GM18519 (cell line): ENCODE measurements at regions not wholly inside any gene's neighbourhood (a gene's known extent, or its start where the extent isn't known, plus 50 kb on each side); places are given as distances from the start of the nearest gene placed in this dataset.

Source experiments
- ATAC-seq: cut with Tn5 transposase; IDR thresholded peaks from one replicate; pipeline ENCODE4 v1.9.1; 2021; ENCODE audit warnings: mild to moderate bottlenecking, moderate library complexity; ENCODE audit not compliant: unreplicated experiment, low FRiP score

DNA sequence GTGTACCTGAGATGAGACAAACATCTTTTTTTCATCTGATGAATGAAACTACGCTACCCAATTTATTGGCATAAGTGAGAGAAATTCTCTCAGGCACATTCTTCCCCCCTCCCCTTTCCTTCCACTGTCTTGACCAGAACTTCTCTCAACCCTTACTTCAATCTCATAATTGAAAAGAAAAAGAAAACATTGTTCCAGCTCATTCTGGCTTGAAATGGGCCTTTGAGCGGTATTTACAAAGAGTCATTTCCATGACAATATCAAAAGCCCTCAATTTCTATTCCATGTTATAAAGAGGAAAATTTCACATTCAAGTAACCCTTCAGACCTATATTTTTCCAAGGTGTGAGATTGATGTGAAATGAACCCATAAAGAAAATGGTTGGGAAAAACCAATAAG is 145.9 kb downstream of the PCSK1 start:
- ATAC-seq: no peak

DNA sequence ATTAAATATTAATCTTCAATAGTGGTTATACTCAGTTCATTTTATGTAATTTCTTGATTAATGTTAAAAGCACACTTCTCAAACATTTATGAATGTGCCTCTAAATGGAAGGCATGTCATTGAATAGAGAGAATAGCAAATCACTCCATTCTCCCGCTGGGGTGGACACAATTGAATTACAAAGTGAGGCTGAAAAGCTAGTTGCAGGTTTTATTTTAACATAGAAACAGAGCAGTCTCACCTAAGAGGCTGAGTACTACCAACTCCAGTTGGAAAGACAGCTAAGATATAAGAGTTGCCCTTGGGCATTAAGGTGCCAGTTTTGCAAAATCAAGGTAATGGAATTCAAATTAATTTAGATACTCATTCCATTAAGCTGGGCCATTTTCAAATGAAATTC is 147.2 kb downstream of the PCSK1 start:
- no peak for ATAC-seq

DNA sequence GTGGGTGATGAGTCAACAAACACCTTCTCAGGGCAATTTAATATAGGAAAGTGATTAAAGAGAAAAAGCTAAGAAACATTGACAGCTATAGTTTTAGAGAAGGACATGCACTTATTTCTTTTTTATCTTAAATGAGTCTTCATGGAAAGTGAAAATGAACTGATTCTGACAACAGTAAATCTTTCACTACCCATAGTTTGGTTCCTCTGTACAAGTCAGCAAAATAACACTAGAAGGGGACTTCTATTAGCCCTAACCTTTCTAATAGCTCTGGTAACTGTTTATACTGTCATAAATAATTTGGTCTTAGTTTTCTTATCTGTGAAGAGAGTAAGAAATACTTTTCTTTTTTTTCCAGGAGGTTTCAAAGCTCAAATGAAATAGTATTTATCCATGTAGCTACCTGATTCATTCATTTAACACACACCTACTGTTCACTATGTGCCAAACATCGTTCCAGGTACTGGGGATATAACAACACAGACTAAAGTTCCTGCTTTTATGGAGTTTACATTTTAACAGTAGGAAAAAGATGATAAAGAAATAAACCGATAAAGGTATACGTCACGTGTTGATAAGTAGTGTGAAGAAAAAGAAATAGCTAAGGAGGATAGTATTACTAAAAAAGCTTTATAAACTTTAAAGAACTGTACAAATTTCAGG is 148.2 kb downstream of the PCSK1 start:
- ATAC-seq: no peak

DNA sequence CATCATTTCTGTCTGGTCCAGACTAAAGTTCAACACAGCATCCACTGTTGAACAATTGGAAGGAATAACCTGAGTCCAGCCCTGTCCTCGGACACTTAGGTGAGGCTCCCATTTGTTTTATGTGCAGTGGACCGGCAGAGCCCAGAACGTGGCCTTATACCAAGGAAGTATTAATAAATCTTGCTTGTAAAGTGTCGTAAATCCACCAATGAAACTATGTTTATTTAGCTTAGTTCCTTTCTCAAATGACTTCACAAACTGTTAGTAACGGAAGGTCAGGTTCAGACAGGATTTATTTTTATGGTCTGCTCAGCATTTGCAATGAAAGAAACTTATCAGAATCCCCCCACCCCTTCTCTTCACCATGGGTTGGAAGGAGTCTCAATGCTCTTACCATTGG is 149.5 kb downstream of the PCSK1 start:
- no peak for ATAC-seq

DNA sequence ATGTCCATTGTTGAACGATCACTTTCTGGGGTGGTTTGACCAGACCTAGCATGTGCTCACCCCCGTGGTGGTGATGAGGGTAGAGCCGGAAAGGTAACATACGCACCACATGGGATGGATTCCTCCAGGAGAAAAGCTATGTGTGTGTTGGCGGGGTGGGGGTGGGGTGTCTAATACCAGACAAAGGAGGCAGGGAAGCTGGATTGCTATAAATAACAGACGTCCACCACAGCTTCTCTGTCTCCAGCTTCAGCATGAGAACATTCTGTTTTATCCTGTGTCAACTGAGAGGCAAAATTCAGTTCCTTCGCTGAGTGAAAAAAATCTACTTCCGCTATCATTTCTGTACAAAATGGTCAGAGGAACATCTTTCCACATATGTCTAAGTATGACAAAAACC is 151.0 kb downstream of the PCSK1 start:
- no peak for ATAC-seq

DNA sequence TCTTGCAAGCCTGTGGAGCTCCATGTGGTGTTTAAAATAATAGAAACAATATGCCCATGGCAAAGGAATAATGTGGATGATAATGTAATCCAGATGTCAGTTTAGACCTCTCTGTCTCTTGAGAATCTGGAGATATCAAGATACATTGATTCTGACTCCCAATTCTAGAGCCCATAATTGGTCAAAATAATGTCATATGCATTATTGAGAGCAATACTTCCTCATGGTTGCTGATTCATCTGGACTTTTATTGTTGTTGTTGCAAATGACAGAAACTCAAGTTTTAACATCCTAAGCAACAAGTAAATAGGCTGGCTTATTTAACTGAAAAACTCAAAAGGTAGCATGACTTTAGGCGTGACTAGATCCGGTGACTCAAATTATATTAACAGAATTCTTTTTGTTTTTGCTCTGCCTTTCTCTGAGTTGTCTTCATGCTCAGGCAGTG is 152.1 kb downstream of the PCSK1 start:
- ATAC-seq: no peak

DNA sequence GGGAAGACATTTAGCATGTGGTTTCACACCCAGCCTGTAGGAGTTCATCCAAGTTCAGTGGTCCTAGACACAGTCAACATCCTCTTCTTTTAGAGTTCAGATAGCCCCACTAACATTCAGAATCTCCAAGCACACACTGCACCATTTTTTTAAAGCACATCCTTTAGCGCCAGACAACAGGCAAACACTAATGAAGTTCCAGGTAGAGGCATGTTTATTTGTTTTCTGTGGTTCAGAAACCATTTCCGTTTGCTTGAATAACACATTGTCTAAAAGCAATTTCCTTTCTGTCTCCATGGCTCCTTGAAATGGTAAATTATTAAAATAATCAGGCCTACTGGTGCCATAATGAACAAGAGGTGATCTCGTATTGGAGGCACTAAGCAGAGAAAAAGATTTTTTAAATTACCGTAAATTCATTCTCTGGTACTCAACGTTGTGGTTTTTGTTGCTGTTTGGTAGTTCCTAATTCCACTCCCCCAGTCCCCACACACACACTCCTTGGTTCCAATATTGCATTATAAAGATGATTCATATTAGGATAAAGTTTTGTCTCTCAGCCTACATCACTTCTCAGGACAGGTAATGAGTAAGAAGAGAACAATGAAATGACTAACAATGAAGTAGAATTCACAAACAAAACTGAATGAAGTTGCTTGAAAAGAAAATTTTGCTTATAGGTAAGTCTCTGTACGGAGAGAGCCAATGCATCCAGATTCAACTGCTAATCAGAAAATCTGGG is 153.1 kb downstream of the PCSK1 start:
- peak; percentile 91 for ATAC-seq

DNA sequence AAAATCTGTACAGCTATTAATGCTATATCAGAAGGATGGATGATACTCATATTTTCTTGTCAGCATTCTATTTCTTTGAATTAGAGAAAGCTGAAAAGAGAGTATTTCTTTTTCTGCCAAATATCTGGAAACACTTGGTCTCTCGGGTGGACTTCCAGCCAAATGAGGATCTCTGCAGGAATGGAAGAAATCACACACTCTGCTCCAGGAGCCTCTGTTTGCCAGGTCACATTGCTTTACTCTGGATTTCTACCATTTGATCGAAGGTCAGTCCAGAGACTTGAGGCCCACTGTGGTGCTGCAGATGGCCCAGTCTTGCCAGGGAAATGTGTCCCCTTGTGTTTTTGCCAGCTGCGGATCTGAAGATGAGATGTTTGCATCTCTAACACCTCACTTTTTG is 154.1 kb downstream of the PCSK1 start:
- no peak for ATAC-seq

DNA sequence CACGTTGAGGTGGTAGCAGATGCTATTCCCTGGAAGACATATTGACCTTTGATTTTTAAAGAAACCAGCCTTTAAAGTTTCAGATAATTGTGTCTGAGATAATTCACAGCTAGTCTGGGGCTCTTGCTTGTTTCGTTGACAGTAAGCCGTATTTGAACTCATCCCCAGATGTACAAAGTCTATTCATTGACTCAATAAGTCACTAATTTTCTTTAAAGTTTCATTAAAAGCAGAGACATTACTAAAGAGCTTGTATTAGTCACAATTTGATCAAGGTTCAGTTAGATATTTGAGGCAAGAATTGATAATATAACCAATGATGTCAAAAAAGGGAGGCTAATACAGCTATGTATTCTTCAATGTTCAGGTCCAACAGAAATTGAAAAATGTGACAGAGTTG is 158.0 kb downstream of the PCSK1 start:
- no peak for ATAC-seq

DNA sequence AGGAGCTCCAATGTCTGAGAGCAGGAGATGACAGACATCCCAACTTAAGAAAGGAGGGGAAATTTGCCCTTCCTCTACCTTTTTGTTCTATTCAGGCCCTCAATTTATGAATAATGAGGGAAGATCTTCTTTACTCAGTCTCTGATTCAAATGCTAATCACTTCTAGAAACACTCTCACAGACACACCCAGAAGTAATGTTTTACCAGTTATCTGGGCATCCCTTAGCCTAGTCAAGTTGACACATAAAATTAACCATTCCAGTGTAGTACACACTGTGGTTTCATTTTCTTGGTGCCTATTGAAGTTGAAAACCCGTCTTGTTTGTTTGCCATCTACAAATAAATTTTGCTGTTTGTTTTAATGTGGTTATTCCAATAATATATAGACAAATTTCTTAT is 167.6 kb downstream of the PCSK1 start:
- ATAC-seq: no peak

DNA sequence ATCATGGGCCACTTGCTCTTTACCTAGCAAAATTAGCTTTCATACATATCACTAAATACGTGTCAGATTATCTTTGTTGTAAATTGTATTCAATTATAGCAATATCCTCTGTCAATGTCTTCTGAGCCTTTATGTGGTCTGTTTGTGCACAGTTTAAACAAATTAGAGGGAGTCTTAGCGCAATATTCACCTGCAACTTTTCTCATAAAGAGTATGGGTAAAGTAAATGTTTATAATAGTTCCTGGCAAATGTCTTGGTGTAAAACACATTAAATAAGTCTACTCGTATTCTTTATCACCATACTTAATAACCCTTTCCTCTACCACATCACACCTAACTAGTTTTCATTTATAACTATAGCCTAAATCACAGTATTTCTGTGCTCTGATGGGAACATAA is 169.0 kb downstream of the PCSK1 start:
- no peak for ATAC-seq

DNA sequence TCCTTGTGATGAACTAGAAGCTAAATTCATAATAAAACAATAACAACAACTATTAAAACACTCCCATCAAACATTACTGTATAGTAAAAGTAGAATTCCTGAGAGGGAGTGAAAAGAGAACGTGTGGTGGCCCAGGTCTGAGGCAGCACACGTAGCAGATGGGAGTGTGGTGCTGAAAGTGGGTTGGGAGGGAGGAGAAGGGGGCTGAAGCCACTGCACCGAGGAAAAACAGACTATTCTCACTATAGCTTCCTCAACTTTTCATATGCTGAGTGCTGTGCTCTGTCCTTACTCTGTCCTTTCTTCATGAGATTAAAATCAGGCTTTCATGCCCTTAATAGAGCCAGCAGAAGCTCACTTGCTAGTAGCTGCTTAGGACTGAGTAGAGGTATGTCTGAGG is 170.9 kb downstream of the PCSK1 start:
- ATAC-seq: no peak

DNA sequence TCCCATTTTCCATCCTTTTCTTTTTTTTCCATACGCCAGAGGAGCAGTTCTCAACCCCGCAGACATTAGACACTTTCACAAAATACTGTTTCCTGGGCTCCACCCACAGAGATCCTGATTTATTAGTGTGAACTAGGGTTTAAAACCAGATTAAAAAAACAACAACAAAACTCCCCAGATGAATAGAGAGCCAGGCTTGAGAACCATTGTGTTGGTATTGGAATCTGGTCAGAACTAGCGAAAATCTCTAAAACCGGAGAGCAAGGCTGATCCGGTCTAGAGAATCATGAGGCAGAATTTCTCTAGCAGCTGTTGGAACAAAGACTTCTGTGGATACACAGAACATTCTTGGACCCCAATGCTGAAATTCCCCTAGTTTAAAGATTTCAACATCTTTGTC is 173.0 kb downstream of the PCSK1 start:
- ATAC-seq: no peak

DNA sequence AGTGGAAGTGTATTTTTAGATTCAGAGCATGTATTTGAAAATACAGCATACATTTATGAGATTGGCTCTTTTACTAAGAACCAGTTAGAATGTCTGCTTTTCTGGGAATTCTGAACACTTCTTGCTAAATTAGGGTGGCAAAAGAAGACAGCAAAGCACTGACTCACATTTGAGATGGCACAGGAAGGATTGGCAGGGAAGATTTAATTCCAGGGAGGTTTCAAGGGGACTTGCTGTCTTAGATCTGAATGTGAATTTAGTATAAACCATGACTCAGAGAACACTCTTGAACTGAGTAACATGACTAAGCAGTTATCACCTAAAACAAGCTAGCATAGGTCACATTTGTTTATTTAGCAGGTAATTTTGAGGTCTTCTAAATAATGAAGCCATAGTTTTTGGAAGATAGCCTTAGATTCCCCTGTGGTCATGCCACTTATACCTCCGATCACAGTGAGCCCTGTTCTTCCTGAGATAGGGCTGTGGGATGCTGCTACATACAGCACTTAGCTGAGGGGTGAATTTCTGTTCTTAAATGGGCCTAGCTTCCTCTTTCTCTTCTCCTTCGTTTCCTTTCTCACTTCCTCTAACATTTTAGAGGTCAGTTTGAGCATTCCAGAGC is 173.8 kb downstream of the PCSK1 start:
- ATAC-seq: no peak

DNA sequence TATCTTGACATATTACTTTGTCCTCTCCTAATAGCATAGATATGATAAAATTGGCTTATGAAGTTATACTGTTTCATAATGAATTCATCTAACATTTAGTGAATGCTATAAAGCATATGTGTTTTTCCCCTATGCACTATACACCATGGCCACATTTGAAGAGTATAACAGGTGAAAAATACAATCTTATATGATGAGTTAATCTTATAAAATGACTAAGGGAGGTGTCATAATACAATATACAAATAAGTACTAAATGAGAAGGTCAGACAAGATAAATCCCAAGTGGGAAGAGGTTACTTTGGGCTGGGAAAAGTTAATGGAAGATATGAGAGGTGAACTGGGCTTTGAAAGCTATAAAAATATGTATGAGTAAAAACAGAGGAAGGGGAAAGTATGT is 174.4 kb downstream of the PCSK1 start:
- ATAC-seq: no peak

DNA sequence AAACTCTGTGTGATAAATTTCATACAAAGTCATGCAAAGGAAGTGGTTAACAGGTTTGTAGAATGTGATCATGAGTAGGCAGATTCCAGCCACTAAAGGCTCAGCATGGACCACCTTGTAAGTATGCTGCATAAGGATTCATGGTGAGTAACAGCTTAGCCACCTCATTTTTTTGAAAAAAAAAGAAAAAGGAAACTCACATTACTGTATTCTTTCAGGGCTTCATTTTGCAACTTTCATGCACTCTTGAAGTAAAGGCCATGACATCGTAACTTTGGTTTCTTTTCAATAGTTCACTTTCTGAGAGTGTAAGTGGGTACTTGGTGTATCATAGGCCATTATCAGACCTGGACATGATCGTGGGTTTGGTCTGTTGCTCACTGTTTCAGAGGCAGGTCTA is 175.1 kb downstream of the PCSK1 start:
- ATAC-seq: no peak

DNA sequence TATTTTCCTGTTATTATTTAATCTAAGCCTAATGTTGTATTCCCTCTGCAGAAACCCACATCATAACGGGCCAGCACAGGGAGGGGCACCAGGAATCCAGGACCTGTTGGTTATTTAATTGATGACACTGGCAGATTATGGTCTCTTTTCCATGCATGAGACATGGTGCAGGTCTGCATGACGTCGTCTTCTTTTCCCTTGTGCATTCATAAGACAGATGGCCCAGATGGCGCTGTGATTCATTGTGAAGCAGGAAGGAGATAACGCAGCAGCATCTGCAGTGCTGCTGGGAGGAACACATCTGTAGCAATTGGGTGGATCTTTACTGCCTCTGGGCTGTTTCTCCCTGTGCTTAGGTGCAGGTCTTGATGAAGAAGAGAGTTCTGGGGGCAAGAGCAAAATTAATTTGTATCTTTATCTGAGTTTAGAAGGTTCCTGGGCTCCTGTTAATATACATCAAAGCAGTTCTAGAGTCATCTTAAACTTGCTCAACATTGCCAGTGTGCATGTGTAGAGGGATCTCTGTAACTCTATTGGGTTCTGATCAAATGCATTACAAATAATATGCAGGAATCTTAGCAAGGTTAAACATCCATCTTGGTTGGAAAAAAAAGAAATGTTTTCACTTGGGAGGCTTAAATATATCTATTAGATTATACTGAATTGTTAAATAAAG is 176.1 kb downstream of the PCSK1 start:
- ATAC-seq: peak; percentile 63

DNA sequence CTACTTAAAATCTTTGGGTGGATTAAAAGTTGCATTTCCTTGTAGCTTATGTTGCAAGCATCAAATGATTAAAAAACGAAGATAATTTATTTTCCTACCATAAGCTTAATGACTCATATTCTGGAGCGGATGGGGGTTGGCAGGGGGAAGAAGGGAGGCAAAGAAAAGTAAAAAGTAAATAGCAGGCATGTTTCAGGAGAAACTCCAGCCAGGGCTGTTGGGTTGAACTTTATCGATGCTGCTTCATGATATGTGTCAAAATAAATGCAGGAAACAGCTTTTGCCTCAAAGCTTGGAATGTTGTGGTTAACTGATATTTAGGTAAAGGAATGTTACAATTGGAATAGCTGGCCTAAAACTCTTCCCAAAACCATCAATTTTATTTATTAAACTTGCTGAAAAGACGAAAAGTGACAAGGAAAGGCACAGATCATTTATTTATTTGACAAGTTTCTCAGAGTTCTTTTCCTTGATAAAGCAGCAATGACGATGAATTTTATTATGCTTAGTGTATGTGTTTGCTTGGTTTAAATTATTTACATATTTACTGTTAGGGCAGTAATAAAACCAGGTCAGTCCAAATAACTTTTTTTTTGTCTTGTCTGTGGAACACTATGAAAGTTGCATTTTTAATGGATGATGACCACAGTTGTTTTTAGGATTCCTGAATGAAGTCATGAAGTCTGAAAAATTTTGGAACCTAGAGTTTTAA is 177.9 kb downstream of the PCSK1 start:
- no peak for ATAC-seq

DNA sequence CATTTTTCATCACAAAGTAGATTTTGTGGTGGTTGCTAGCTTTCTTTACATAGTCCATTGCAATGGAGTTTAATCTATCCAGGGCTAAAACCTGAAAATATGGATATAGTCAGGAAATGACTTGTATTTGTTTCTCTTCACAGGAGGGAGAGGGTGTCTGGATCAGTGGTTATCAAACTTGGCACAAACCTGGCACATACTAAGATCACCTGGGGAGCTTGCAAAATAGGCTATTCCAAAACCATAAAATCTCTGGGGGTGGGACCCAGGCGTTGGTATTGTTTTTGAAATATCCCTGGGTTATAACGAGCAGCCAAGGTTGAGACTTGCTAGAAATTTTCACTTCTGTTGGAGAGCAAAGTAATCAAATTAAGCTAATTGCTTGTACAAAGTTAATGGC is 179.9 kb downstream of the PCSK1 start:
- ATAC-seq: no peak

DNA sequence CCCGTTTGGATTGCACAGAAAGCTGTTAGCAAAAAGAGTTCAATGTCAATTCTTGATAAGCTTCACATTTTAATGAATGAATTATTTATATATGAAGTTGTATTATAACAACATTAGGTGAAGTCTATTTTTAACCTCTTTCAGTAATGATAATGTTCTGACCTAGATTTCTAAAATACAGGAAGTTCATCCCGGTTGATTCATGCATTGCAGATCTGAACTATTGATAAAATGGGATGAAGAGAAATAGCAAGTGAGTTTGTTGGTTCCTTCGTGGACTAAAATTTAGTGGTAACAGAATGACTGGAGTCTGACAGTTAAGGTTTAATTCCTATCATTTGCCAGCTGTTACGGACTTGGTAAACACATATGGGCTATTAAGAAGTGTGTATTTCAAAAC is 180.5 kb downstream of the PCSK1 start:
- no peak for ATAC-seq

DNA sequence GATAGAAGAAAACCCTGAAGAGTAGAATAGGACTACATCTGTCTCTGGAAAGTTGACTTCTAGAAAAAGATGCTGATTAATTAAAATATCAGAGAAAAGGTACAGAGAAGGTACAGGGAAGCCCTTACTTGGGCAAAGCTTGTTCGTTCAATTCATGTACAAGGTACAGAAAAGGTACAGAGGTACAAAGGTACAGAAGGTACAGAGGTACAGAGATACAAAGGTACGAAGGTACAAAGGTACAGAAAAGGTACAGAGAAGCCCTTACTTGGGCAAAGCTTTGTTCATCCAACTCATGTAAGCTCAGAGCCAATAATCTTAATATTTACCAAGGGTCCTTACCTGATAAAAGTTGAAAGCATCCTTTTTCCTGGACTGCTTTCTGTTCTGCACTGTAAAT is 182.3 kb downstream of the PCSK1 start:
- ATAC-seq: no peak
